DMS 273 (cell line): ENCODE measurements at regions not wholly inside any gene's neighbourhood (a gene's known extent, or its start where the extent isn't known, plus 50 kb on each side); places are given as distances from the start of the nearest gene placed in this dataset.
"Not testable (repeated sequence)": the region's sequence is repeated elsewhere in the genome, so short reads cannot be mapped to it uniquely, and the experiment has no call there.

ENCODE experiments used
- DNase-seq: peaks from one replicate; lab custom pipeline; 2025; ENCODE audit not compliant: unreplicated experiment; lab: John Stamatoyannopoulos, UW

- DNase-seq, result no peak
These were observed 428.8 kb upstream of the EPHA7 start for GRCh38 chr6:93848031-93848742.

DNA sequence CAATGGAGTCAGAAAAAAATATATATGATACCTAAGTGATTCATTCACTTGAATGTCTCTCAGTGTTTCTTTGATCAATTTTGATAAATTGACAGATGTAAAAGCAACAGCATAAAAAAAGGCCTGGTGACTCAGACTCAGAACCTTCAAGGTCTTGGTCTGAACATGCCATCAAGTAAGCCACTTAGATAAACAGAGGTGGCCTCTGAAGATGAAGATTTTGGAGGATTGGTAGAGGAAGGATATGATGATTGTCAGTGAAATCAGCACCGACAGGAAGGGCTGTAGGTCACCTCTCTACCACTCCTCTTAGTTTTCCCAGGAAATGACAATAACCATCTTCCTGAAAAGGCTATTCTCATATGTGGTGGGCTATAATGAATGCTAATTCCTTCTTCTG lies 422.8 kb upstream of the EPHA7 start:
- no peak for DNase-seq

DNA sequence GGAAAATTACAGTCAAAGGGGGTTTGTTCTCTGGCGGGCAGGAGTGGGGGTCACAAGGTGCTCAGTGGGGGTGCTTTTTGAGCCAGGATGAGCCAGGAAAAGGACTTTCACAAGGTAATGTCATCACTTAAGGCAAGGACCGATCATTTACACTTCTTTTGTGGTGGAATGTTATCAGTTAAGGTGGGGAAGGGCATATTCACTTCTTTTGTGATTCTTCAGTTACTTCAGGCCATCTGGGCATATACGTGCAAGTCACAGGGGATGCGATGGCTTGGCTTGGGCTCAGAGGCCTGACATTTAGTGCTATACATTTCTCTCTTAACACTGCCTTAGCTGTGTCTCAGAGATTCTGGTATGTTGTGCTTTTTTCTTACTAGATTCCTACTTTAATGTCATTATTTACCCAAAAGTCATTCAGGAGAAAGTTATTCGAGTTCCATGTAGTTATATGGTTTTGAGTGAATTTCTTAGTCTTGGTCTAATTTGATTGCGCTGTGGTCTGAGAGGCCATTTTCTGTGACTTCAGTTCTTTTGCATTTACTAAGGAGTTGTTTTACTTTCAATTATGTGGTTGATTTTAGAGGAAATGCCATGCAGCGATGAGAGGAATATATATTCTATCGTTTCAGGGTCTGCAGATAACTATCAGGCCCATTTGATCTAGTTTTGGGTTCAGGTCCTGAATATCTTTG lies 416.2 kb upstream of the EPHA7 start:
- not testable (repeated sequence) for DNase-seq

DNA sequence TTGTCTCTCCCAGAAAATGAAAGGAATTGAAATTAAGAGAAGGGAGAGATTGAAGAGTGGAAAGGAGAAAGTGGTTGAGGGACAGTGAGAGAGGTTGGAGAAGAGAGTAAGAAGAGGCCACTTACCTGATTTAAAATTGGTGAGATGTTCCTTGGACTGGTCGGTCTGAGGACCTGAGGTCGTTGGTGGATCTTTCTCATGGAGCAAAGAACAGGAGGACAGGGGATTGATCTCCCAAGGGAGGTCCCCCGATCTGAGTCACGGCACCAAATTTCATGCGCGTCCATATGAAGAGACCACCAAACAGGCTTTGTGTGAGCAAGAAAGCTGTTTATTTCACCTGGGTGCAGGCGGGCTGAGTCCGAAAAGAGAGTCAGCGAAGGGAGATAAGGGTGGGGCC lies 415.7 kb upstream of the EPHA7 start:
- DNase-seq, result not testable (repeated sequence)

- not testable (repeated sequence) for DNase-seq
These were observed 414.0 kb upstream of the EPHA7 start for GRCh38 chr6:93833326-93833725.

GRCh38 chr6:93829757-93830156 lies 410.4 kb upstream of the EPHA7 start:
- not testable (repeated sequence) for DNase-seq

GRCh38 chr6:93829009-93829408 lies 409.6 kb upstream of the EPHA7 start:
- no peak for DNase-seq

DNA sequence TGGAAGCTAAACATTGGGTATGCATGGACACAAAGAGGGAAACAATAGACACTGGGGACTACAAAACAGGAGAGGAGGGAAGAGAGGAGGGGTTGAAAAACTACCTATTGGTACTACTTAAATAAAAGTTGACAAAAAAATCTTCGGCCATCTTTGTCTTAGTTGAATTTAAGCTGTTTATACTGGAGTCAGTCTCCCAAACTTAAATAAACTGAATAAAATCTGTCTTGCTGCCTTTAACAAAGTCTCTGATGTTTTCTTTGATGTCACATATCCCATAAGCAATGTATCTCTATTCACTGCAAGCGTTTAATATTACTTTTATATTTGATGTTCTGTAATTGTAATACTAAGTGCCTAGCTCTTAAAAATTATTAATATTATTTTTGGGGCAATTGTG lies 409.2 kb upstream of the EPHA7 start:
- no peak for DNase-seq

GRCh38 chr6:93827728-93828127 lies 408.4 kb upstream of the EPHA7 start:
- DNase-seq, result no peak

GRCh38 chr6:93825950-93826349 lies 406.6 kb upstream of the EPHA7 start:
- DNase-seq, result no peak

GRCh38 chr6:93823489-93823888 lies 404.1 kb upstream of the EPHA7 start:
- DNase-seq, result no peak

DNA sequence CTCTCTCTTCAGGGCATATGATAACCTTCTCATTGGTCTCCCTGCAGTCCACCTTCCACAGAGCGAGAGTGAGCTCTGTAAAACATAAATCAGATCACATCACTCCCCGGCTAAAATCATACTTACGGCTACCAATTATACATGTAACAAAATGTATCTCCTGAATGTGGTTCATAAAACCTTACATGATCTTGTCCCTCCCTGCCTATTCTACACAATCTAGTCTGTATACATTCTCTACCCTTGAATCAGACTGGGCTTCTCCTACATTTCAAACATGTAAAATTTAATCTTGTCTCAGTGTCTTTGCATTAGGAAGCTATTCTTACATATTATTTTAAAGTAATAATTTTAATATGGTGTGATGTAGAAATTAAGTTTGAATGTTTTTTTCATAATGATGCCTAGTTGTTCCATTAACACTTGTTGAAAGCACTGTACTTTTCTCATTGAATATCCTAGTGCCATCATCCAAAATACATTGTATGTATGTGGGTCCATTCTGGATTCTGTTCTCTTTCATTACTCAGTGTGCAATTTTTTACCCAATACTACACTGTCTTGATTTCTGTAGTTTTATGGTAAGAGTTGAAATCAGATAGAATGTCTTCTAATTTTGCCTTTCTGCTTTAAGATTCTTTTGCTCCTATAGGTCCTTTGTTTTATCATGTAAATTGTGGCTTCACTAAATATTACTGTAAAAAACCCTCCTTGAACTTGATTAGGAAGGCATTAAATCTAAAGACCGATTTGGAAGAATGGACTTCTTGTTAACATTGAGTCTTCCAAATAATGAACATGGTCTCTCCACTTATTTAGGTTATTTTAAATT lies 403.3 kb upstream of the EPHA7 start:
- no peak for DNase-seq

- DNase-seq, result no peak
These were observed 402.6 kb upstream of the EPHA7 start for GRCh38 chr6:93821953-93822352.

DNA sequence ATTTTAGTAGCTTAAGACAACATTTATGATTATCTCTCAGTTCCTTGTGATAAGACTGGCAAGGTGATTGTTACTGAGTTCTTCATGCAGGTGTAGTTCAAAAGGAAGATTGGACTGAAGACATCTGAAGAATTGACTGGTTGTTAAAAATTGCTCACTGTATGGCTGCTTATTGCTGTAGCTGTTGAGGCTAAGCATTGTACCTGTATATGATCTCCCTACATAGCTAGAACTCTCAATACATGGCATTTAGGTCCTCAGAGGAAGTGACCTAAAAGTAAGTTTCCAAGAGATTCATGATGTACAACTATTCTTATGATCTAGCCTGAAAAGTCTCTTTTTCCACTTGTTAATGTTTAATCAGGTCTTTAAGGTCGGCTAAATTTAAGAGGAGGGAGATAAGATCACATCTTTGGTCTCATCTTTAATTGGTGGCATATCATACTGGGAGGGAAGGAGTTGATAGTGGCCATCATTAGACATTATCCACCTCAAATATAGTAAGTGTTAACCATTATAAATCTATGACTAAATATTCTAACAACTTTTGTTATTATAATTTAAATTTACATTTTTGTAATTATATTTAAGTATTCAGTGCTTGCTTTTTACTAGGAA lies 401.2 kb upstream of the EPHA7 start:
- DNase-seq, result no peak

GRCh38 chr6:93819189-93819588 lies 399.8 kb upstream of the EPHA7 start:
- no peak for DNase-seq

GRCh38 chr6:93817937-93818336 lies 398.6 kb upstream of the EPHA7 start:
- DNase-seq, result no peak

- no peak for DNase-seq
These were observed 387.3 kb upstream of the EPHA7 start for GRCh38 chr6:93806409-93807270.

DNA sequence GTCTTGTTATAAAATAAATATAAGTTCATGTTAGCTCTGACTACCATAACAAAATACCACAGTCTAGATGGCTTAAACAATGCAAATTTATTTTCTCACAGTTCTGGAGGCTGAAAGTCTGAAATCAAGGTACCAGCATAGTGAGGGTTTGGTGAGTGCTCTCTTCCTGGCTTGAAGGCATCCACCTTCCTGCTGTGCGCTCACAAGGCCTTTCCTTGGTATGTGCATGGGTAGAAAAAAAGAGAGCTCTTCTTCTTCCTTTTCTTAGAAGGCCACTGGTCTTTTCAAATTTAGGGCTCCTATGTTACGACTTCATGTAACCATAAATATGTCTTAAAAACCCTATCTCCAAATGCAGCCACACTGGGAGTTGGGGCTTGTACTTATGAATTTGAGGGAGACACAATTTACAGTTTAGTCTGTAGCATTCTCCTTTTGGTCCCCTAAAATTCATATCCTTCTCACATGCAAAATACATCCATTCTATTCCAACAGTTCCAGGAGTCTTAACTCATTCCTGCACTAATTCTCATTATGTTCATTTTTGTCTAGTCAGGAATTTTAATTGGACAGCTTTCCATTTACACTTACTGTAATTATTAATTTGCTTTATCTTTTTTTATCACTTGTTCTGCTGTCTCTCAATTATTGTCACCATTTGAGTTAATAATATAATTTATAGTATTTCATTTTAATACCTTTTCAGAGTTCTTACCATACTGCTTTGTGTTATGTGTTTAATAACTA lies 381.9 kb upstream of the EPHA7 start:
- no peak for DNase-seq

GRCh38 chr6:93799226-93799625 lies 379.9 kb upstream of the EPHA7 start:
- DNase-seq, result no peak

DNA sequence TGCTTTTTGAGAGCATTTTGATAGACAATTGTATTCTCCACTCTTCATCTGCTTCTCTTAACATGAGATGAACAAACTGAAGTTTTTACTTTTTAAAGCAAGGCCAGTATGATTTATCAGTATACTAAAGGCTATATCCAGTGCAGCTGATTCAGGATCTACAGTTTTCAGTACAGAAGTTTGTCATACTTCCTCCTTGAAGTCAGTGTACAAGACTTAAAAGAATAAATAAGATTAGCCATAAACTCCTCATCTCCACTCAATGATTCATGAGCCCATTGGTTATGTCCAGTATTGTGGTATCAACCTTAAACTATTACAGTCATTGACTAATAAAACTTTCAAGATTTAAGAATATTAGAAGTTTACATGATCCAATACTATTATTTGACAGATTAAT lies 374.8 kb upstream of the EPHA7 start:
- DNase-seq, result no peak
